Activated CD8-positive, alpha-beta T cell treated with anti-CD3 and anti-CD28 coated beads for 36 hours (primary cell): ENCODE measurements at regions not wholly inside any gene's neighbourhood (a gene's known extent, or its start where the extent isn't known, plus 50 kb on each side); places are given as distances from the start of the nearest gene placed in this dataset.

Source experiments
- ATAC-seq: fragments of 200-7000 bp; cut with Tn5 transposase; one replicate; pipeline ENCODE4 v1.10.0; 2021; ENCODE audit warnings: mild to moderate bottlenecking, moderate library complexity
- CTCF ChIA-PET: fragments of 350-600 bp; sonication (Branson Sonifier 250); formaldehyde crosslinking; loops from one replicate; lab custom pipeline; 2021; ENCODE audit warnings: antibody characterized with exemption; lab: Charles Lee
- POLR2A ChIA-PET: fragments of 350-600 bp; sonication (Branson Sonifier 250); formaldehyde crosslinking; loops from one replicate; lab custom pipeline; 2021; ENCODE audit warnings: antibody characterized with exemption; lab: Charles Lee
- DNase-seq: peaks from one replicate; pipeline ENCODE4 v3.0.0-alpha.2; 2020
- H3K27ac Mint-ChIP-seq: one replicate; pipeline ENCODE4 v1.8.0; 2021; ENCODE audit warnings: mild to moderate bottlenecking, mixed read lengths
- H3K27me3 Mint-ChIP-seq: one replicate; pipeline ENCODE4 v1.8.0; 2021; ENCODE audit warnings: mixed read lengths
- H3K36me3 Mint-ChIP-seq: one replicate; pipeline ENCODE4 v1.8.0; 2021; ENCODE audit warnings: low read depth, mixed read lengths
- H3K4me1 Mint-ChIP-seq: one replicate; pipeline ENCODE4 v1.8.0; 2021; ENCODE audit warnings: low read depth, mixed read lengths
- H3K4me3 Mint-ChIP-seq: one replicate; pipeline ENCODE4 v1.8.0; 2021; ENCODE audit warnings: mild to moderate bottlenecking, moderate library complexity, mixed read lengths
- H3K9me3 Mint-ChIP-seq: one replicate; pipeline ENCODE4 v1.8.0; 2021; ENCODE audit warnings: mixed read lengths
- CTCF ChIP-seq: fragments of 200-600 bp; IDR thresholded peaks from one replicate; pipeline ENCODE4 v1.8.0; 2022; ENCODE audit warnings: antibody characterized with exemption, mild to moderate bottlenecking
- intact Hi-C: fragments of 100-400 bp; cut with micrococcal nuclease; formaldehyde crosslinking; loops from one replicate; pipeline ENCODE4 v1.10.0; 2022

- DNase-seq (no peak), ATAC-seq (no peak)
- intact Hi-C loops = no loop called here
- Mint-ChIP-seq H3K4me1 (no peaks in the 10 kb centered on the region), H3K27me3 (no peaks in the 10 kb centered on the region), H3K4me3 (no peak overlapping the region), H3K27ac (no peak overlapping the region), H3K9me3 (no peaks in the 10 kb centered on the region), H3K36me3 (no peaks in the 10 kb centered on the region)
- no peak for TF ChIP-seq CTCF
- ChIA-PET POLR2A (no interaction called here), CTCF (no interaction called here)
These were observed 669.1 kb upstream of the SALL1 start for GRCh38 chr16:51820176-51820575.

- intact Hi-C loops = no loop called here
- Mint-ChIP-seq H3K9me3 (peaks cover under 1% of the 10 kb centered on the region), H3K27ac (no peak overlapping the region), H3K36me3 (no peaks in the 10 kb centered on the region), H3K27me3 (no peaks in the 10 kb centered on the region), H3K4me3 (no peak overlapping the region), H3K4me1 (no peaks in the 10 kb centered on the region)
- no peak for ATAC-seq
- peak; percentile 50 for TF ChIP-seq CTCF
- peak; percentile 42 for DNase-seq
- CTCF ChIA-PET = interaction anchor here (0.9 to 2.0 kb wide), 2 partner anchors 152 to 165 kb away, joined by 3 to 15 read pairs; no protein-coding TSS in a partner anchor
- POLR2A ChIA-PET = no interaction called here
These were observed 667.4 kb upstream of the SALL1 start for GRCh38 chr16:51818342-51818944.

- Mint-ChIP-seq H3K4me3 (no peak overlapping the region), H3K36me3 (no peaks in the 10 kb centered on the region), H3K9me3 (peaks cover 3% of the 10 kb centered on the region), H3K27me3 (no peaks in the 10 kb centered on the region), H3K4me1 (no peaks in the 10 kb centered on the region), H3K27ac (no peak overlapping the region)
- ChIA-PET CTCF (interaction anchor here (1.0 kb wide), 1 partner anchor 165 kb away, joined by 3 read pairs; no protein-coding TSS in a partner anchor), POLR2A (no interaction called here)
- ATAC-seq (no peak), DNase-seq (no peak)
- TF ChIP-seq CTCF = no peak
- intact Hi-C loops = no loop called here
These were observed 665.9 kb upstream of the SALL1 start for GRCh38 chr16:51816929-51817328.

- Mint-ChIP-seq H3K27me3 (no peaks in the 10 kb centered on the region), H3K4me3 (no peak overlapping the region), H3K36me3 (no peaks in the 10 kb centered on the region), H3K4me1 (no peaks in the 10 kb centered on the region), H3K9me3 (peaks cover 3% of the 10 kb centered on the region), H3K27ac (no peak overlapping the region)
- ATAC-seq = no peak
- CTCF ChIA-PET = no interaction called here
- no peak for DNase-seq
- no peak for TF ChIP-seq CTCF
- POLR2A ChIA-PET = no interaction called here
- intact Hi-C loops = no loop called here
These were observed 664.5 kb upstream of the SALL1 start for GRCh38 chr16:51815523-51815922.

- CTCF ChIA-PET = no interaction called here
- Mint-ChIP-seq H3K4me3 (no peak overlapping the region), H3K27ac (no peak overlapping the region), H3K4me1 (no peaks in the 10 kb centered on the region), H3K36me3 (no peaks in the 10 kb centered on the region), H3K27me3 (no peaks in the 10 kb centered on the region), H3K9me3 (peaks cover 3% of the 10 kb centered on the region)
- intact Hi-C loops = no loop called here
- no peak for ATAC-seq
- TF ChIP-seq CTCF = no peak
- no peak for DNase-seq
- POLR2A ChIA-PET = no interaction called here
These were observed 663.5 kb upstream of the SALL1 start for GRCh38 chr16:51814617-51815016.
